HEK293T (cell line): ENCODE measurements at regions not wholly inside any gene's neighbourhood (a gene's known extent, or its start where the extent isn't known, plus 50 kb on each side); places are given as distances from the start of the nearest gene placed in this dataset.

Experiments
- ARNT ChIP-seq: fragments of 450-650 bp; IDR thresholded peaks from 2 replicates; pipeline ENCODE4 v1.6.1; 2017; ENCODE audit warnings: mild to moderate bottlenecking
- BHLHE40 ChIP-seq: fragments of 450-650 bp; IDR thresholded peaks from 2 replicates; pipeline ENCODE4 v1.6.1; 2016; ENCODE audit warnings: mild to moderate bottlenecking, moderate library complexity, borderline replicate concordance
- CTBP1 ChIP-seq: fragments of 450-650 bp; IDR thresholded peaks from 2 replicates; pipeline ENCODE4 v1.6.1; 2016; ENCODE audit warnings: borderline replicate concordance
- ELF4 ChIP-seq: fragments of 450-650 bp; IDR thresholded peaks from 2 replicates; pipeline ENCODE4 v1.6.1; 2017; ENCODE audit warnings: antibody characterized with exemption
- FOXA1 ChIP-seq: fragments of 450-650 bp; IDR thresholded peaks from 2 replicates; pipeline ENCODE4 v1.6.1; 2016; ENCODE audit warnings: mild to moderate bottlenecking
- FOXK2 ChIP-seq: fragments of 450-650 bp; IDR thresholded peaks from 2 replicates; pipeline ENCODE4 v1.6.1; 2016; ENCODE audit warnings: mild to moderate bottlenecking
- FOXM1 ChIP-seq: fragments of 450-650 bp; IDR thresholded peaks from 2 replicates; pipeline ENCODE4 v1.6.1; 2017; ENCODE audit warnings: mild to moderate bottlenecking, borderline replicate concordance
- L3MBTL2 ChIP-seq: fragments of 450-650 bp; conservative IDR thresholded peaks from 2 replicates; pipeline ENCODE4 v1.6.1; 2016; ENCODE audit warnings: mild to moderate bottlenecking
- NFRKB ChIP-seq: fragments of 450-650 bp; IDR thresholded peaks from 2 replicates; pipeline ENCODE4 v1.6.1; 2016; ENCODE audit warnings: mild to moderate bottlenecking, moderate library complexity
- SP1 ChIP-seq: fragments of 450-650 bp; IDR thresholded peaks from 2 replicates; pipeline ENCODE4 v1.6.1; 2017
- TARDBP ChIP-seq: fragments of 450-650 bp; IDR thresholded peaks from 2 replicates; pipeline ENCODE4 v1.6.1; 2016
- ZNF384 ChIP-seq: fragments of 450-650 bp; IDR thresholded peaks from 2 replicates; pipeline ENCODE4 v1.6.1; 2016

- TF ChIP-seq L3MBTL2 (no peak), FOXK2 (no peak), FOXA1 (no peak), BHLHE40 (no peak), ZNF384 (no peak), TARDBP (no peak), NFRKB (no peak), FOXM1 (no peak), SP1 (no peak), ARNT (no peak), ELF4 (no peak), CTBP1 (no peak)
Observed at GRCh38 chr20:50242863-50243609, 52.4 kb downstream of the CEBPB start.
